Nephron (organoid): ENCODE measurements at regions not wholly inside any gene's neighbourhood (a gene's known extent, or its start where the extent isn't known, plus 50 kb on each side); places are given as distances from the start of the nearest gene placed in this dataset.

Experiments used
- H3K27ac Mint-ChIP-seq, 3 experiments: 2 replicates each; pipeline ENCODE4 v1.8.0; 2020; ENCODE audit warnings: mixed read lengths in 3 of 3, mild to moderate bottlenecking in 2 of 3, moderate library complexity in 1 of 3
- H3K27me3 Mint-ChIP-seq: 2 replicates; pipeline ENCODE4 v1.8.0; 2021; ENCODE audit warnings: low read depth, mild to moderate bottlenecking, moderate library complexity, mixed read lengths
- H3K36me3 Mint-ChIP-seq: 2 replicates; pipeline ENCODE4 v1.8.0; 2020; ENCODE audit warnings: low read depth, mixed read lengths
- H3K4me1 Mint-ChIP-seq: 2 replicates; pipeline ENCODE4 v1.8.0; 2020; ENCODE audit warnings: mixed read lengths
- H3K4me3 Mint-ChIP-seq, 3 experiments: 2 replicates each; pipeline ENCODE4 v1.8.0; 2020; ENCODE audit warnings: mild to moderate bottlenecking in 3 of 3, mixed read lengths in 3 of 3, moderate library complexity in 2 of 3
- H3K9me3 Mint-ChIP-seq: 2 replicates; pipeline ENCODE4 v1.8.0; 2020; ENCODE audit warnings: mixed read lengths
- TF ChIP-seq, protein P1 (sequence below), 3 experiments: fragments of 200-600 bp; sonication (generic); IDR thresholded peaks; one replicate each; pipeline ENCODE4 v1.5.0; 2021; ENCODE audit warnings: antibody characterized with exemption in 3 of 3; ENCODE audit not compliant: unreplicated experiment in 3 of 3

DNA sequence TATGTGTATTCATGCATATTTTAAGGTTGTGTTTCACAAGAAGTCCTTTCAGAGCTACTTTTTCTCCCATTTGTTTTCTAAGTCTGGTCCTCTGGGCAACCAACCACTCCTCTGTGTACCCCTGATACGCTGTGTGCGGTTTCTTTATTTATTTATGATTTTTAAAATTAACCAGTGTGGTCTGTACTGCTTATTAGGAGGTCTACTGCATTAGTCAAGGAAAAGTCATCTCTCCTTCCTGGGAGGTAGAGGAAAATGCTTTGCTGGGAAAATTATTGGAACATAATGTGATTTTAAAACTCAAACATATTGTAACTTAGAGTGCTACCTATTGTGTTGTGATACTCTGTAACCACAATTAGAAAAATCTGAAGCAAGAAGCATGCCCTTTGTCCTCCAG, 1404.3 kb downstream of the SUCLG1 start:
- Mint-ChIP-seq H3K36me3 (no peaks in the 10 kb centered on the region), H3K27me3 (no peaks in the 10 kb centered on the region), H3K27ac (no peak overlapping the region), H3K9me3 (peaks cover 5% of the 10 kb centered on the region), H3K4me1 (peaks cover 6% of the 10 kb centered on the region), H3K4me3 (no peak overlapping the region)
- TF ChIP-seq, protein P1, sequence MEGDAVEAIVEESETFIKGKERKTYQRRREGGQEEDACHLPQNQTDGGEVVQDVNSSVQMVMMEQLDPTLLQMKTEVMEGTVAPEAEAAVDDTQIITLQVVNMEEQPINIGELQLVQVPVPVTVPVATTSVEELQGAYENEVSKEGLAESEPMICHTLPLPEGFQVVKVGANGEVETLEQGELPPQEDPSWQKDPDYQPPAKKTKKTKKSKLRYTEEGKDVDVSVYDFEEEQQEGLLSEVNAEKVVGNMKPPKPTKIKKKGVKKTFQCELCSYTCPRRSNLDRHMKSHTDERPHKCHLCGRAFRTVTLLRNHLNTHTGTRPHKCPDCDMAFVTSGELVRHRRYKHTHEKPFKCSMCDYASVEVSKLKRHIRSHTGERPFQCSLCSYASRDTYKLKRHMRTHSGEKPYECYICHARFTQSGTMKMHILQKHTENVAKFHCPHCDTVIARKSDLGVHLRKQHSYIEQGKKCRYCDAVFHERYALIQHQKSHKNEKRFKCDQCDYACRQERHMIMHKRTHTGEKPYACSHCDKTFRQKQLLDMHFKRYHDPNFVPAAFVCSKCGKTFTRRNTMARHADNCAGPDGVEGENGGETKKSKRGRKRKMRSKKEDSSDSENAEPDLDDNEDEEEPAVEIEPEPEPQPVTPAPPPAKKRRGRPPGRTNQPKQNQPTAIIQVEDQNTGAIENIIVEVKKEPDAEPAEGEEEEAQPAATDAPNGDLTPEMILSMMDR (IDR thresholded peaks at IDR 0.05; ENCODE audit: unreplicated experiment in 3 of 3): no peak

DNA sequence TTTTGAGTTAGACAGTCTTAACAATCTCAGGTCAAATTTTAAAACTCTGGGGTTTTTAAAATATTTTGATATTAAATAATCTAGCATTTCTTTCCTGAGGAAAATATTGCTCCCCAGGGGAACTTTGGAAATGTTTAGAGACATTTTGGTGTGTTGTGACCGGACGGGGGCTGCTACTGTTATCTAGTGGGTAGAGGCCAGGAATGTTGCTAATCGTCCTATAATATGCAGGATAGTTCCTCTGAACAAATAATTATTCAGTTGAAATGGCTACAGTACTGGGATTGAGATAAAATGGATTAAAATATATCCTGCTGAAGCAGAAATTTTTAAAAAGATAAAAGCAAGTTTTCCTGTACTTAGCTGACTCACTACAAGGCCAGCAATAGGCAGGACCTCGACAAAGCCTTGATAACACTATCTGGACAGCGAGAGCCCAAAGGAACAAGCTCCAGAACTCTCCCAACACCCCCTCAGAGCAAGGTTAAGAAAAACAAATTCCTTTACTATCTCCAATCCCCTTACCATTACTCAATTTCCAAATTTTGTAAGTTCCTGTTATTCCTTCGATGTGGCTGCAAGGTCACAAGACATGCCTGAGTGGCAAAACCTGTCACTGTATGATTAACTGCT, 1407.4 kb downstream of the SUCLG1 start:
- TF ChIP-seq, protein P1 (IDR thresholded peaks at IDR 0.05; ENCODE audit: unreplicated experiment in 3 of 3): no peak
- H3K27ac Mint-ChIP-seq: no peak overlapping the region
- no peaks in the 10 kb centered on the region for H3K36me3 Mint-ChIP-seq
- H3K4me1 Mint-ChIP-seq: peaks cover 6% of the 10 kb centered on the region
- H3K4me3 Mint-ChIP-seq: no peak overlapping the region
- no peaks in the 10 kb centered on the region for H3K27me3 Mint-ChIP-seq
- no peaks in the 10 kb centered on the region for H3K9me3 Mint-ChIP-seq

DNA sequence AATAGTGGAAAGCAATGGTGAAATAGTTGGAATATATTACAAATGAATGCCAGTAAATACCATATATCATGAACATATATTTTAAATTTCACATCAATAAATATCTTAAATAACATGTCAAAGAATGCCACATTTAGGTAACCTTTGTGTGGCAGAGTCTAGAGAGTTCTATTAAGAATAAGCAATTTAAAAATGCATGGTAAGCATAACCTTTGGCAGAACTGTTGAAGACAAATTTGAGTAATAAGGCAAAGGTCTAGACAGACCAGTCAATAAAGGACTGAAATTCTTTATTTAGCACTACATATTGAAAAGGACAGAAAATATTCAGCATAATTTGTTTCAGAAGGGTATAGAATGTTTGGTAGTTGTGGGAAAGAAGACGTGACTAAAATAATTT, 1417.0 kb downstream of the SUCLG1 start:
- no peaks in the 10 kb centered on the region for H3K36me3 Mint-ChIP-seq
- TF ChIP-seq, protein P1 (IDR thresholded peaks at IDR 0.05; ENCODE audit: unreplicated experiment in 3 of 3): no peak
- H3K27me3 Mint-ChIP-seq: no peaks in the 10 kb centered on the region
- no peaks in the 10 kb centered on the region for H3K4me1 Mint-ChIP-seq
- no peak overlapping the region for H3K4me3 Mint-ChIP-seq
- H3K27ac Mint-ChIP-seq: no peak overlapping the region
- no peaks in the 10 kb centered on the region for H3K9me3 Mint-ChIP-seq

DNA sequence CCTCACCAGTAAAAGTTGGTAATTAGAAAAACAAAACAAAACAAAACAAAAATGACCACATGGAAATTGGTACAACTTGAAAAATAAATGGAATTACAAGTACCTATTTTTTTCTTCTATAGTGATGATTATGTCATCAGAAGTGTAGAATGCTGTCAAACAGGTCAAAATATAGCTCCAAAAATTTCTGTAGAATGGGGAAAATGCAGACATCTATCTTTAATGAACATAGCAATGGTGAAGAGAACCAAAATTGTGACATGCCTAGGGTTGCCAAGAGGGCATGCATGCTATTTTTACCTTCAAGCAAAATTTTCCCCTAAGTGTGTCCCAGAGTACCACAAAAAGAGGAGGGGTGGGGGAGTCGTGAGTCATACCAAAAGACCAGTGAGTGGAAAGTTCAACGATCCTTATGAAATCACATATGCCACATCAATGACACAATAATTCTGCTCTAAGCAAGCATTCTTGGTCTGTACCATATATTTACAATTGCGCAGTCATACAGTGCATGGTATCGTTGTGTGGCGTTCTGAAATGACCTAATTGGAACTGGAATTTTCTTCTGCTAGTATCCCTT, 1436.4 kb downstream of the SUCLG1 start:
- H3K4me3 Mint-ChIP-seq: no peak overlapping the region
- H3K27me3 Mint-ChIP-seq: no peaks in the 10 kb centered on the region
- TF ChIP-seq, protein P1 (IDR thresholded peaks at IDR 0.05; ENCODE audit: unreplicated experiment in 3 of 3): no peak
- no peaks in the 10 kb centered on the region for H3K4me1 Mint-ChIP-seq
- H3K9me3 Mint-ChIP-seq: no peaks in the 10 kb centered on the region
- no peak overlapping the region for H3K27ac Mint-ChIP-seq
- H3K36me3 Mint-ChIP-seq: no peaks in the 10 kb centered on the region

DNA sequence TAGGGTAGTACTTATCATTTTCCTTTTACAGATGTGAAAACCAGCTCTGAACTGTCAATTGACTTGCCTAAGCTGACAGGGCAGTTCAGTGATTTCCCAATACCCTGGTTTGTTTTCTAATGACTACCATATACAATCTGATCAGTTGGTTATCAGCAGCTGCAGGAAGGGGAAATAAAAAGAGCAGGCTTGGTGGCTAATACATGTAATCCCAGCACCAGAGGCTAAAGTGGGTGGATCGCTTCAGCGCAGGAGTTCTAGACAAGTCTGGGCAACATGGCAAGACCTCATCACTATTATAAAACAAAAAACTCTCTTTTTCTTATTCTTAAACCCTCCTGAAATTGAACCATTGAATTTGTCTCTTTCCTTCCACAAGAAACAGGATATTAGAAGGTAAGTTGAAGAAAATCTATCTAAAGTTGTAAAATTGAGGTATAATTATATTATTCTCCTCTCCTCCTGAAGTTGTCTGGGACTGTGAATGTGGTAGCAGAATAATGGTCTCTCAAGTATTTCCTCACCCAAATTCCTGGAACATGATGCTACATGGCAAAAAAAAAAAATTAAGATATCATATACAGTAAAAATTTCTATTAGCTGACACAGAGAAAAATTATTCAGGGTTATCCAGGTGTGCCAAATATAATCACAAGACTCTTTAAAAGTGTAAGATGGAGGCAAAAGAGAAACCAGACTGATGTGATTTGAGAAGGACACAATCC, 1441.6 kb downstream of the SUCLG1 start:
- Mint-ChIP-seq H3K27ac (no peak overlapping the region), H3K9me3 (no peaks in the 10 kb centered on the region), H3K36me3 (no peaks in the 10 kb centered on the region), H3K4me1 (no peaks in the 10 kb centered on the region), H3K27me3 (no peaks in the 10 kb centered on the region), H3K4me3 (no peak overlapping the region)
- TF ChIP-seq, protein P1 (IDR thresholded peaks at IDR 0.05; ENCODE audit: unreplicated experiment in 3 of 3): no peak
